Adrenal gland (tissue), 5 donors: ENCODE measurements at regions not wholly inside any gene's neighbourhood (a gene's known extent, or its start where the extent isn't known, plus 50 kb on each side); places are given as distances from the start of the nearest gene placed in this dataset.
"Not testable (repeated sequence)": the region's sequence is repeated elsewhere in the genome, so short reads cannot be mapped to it uniquely, and the experiment has no call there.

ENCODE experiments used
- CTCF ChIP-seq, 6 experiments: fragments of 450-650 bp in 4 of 6; fragments of 200-600 bp in 2 of 6; sonication (generic) in 1 of 6; IDR thresholded peaks; 1 replicate in 5 of 6; 2 replicates in 1 of 6; pipeline versions ENCODE4 v1.5.1 to v1.8.0; 2016 to 2021; ENCODE audit warnings: antibody characterized with exemption in 6 of 6, mild to moderate bottlenecking in 2 of 6, moderate library complexity in 1 of 6
- POLR2A ChIP-seq, 2 donors: fragments of 450-650 bp; IDR thresholded peaks; one replicate each; pipeline ENCODE4 v1.6.1; 2017; ENCODE audit warnings: antibody characterized with exemption in 2 of 2, mild to moderate bottlenecking in 2 of 2, moderate library complexity in 1 of 2
- donor health status: DM: no; HTN: no; CAD: no.

- TF ChIP-seq CTCF, POLR2A (IDR thresholded peaks at IDR 0.05): not testable (repeated sequence)
Observed at GRCh38 chr6:144692050-144692449, 406.9 kb downstream of the UTRN start.
